ENCODE measurements at regions not wholly inside any gene's neighbourhood (a gene's known extent, or its start where the extent isn't known, plus 50 kb on each side); places are given as distances from the start of the nearest gene placed in this dataset.

GRCh38 chr2:138323382-138324067 is 178.0 kb upstream of the SPOPL start:
- WGBS (ENCODE audit: insufficient coverage), result no CpG with 5 or more reads among the region's 2 CpGs
- POLR2A ChIA-PET, result no interaction called here
- Histone ChIP-seq H3K36me3 (ENCODE audit: control insufficient read depth in 4 of 4, insufficient read depth in 4 of 4, low read length in 3 of 4) (no peaks in the 10 kb centered on the region), H3K4me3 (ENCODE audit: control insufficient read depth in 1 of 7, extremely low read depth in 1 of 7, insufficient read depth in 4 of 7, low read depth in 2 of 7, low read length in 6 of 7) (no peak overlapping the region), H3K27me3 (replicated peaks in 2 of 5; ENCODE audit: control insufficient read depth in 4 of 5, insufficient read depth in 5 of 5, low read length in 4 of 5) (no peaks in the 10 kb centered on the region), H3K9me3 (ENCODE audit: control extremely low read depth in 1 of 5, control insufficient read depth in 4 of 5, insufficient read depth in 2 of 5, low read depth in 1 of 5, low read length in 4 of 5) (no peaks in the 10 kb centered on the region), H3K4me1 (ENCODE audit: control extremely low read depth in 1 of 4, control insufficient read depth in 4 of 4, insufficient read depth in 4 of 4, low read length in 3 of 4) (no peaks in the 10 kb centered on the region), H3K27ac (ENCODE audit: insufficient read depth in 1 of 2, low read depth in 1 of 2, low read length in 2 of 2, poor library complexity in 1 of 2, severe bottlenecking in 2 of 2) (no peak overlapping the region)
- CTCF ChIA-PET, result no interaction called here
- no peak for DNase-seq

GRCh38 chr2:138324068-138324771 is 177.3 kb upstream of the SPOPL start:
- H3K4me1 ChIP-seq (ENCODE audit: control extremely low read depth in 1 of 4, control insufficient read depth in 4 of 4, insufficient read depth in 4 of 4, low read length in 3 of 4), result no peaks in the 10 kb centered on the region
- no peaks in the 10 kb centered on the region for H3K36me3 ChIP-seq (ENCODE audit: control insufficient read depth in 4 of 4, insufficient read depth in 4 of 4, low read length in 3 of 4)
- H3K9me3 ChIP-seq (ENCODE audit: control extremely low read depth in 1 of 5, control insufficient read depth in 4 of 5, insufficient read depth in 2 of 5, low read depth in 1 of 5, low read length in 4 of 5), result no peaks in the 10 kb centered on the region
- no peak for DNase-seq
- H3K27me3 ChIP-seq (replicated peaks in 2 of 5; ENCODE audit: control insufficient read depth in 4 of 5, insufficient read depth in 5 of 5, low read length in 4 of 5), result no peaks in the 10 kb centered on the region
- no peak overlapping the region for H3K4me3 ChIP-seq (ENCODE audit: control insufficient read depth in 1 of 7, extremely low read depth in 1 of 7, insufficient read depth in 4 of 7, low read depth in 2 of 7, low read length in 6 of 7)
- POLR2A ChIA-PET, result no interaction called here
- H3K27ac ChIP-seq (ENCODE audit: insufficient read depth in 1 of 2, low read depth in 1 of 2, low read length in 2 of 2, poor library complexity in 1 of 2, severe bottlenecking in 2 of 2), result no peak overlapping the region
- WGBS (ENCODE audit: insufficient coverage), result 100% methylated on average over 3 of the region's 3 CpGs
- CTCF ChIA-PET, result no interaction called here

GRCh38 chr2:138327967-138328366 is 173.6 kb upstream of the SPOPL start:
- ChIA-PET CTCF (no interaction called here), POLR2A (no interaction called here)
- Histone ChIP-seq H3K9me3 (ENCODE audit: control extremely low read depth in 1 of 5, control insufficient read depth in 4 of 5, insufficient read depth in 2 of 5, low read depth in 1 of 5, low read length in 4 of 5) (no peaks in the 10 kb centered on the region), H3K4me3 (ENCODE audit: control insufficient read depth in 1 of 7, extremely low read depth in 1 of 7, insufficient read depth in 4 of 7, low read depth in 2 of 7, low read length in 6 of 7) (no peak overlapping the region), H3K27ac (ENCODE audit: insufficient read depth in 1 of 2, low read depth in 1 of 2, low read length in 2 of 2, poor library complexity in 1 of 2, severe bottlenecking in 2 of 2) (no peak overlapping the region), H3K4me1 (ENCODE audit: control extremely low read depth in 1 of 4, control insufficient read depth in 4 of 4, insufficient read depth in 4 of 4, low read length in 3 of 4) (no peaks in the 10 kb centered on the region), H3K27me3 (replicated peaks in 2 of 5; ENCODE audit: control insufficient read depth in 4 of 5, insufficient read depth in 5 of 5, low read length in 4 of 5) (no peaks in the 10 kb centered on the region), H3K36me3 (ENCODE audit: control insufficient read depth in 4 of 4, insufficient read depth in 4 of 4, low read length in 3 of 4) (no peaks in the 10 kb centered on the region)
- DNase-seq, result no peak
- WGBS (ENCODE audit: insufficient coverage), result 100% methylated on average over 1 of the region's 1 CpG

- Histone ChIP-seq H3K4me3 (ENCODE audit: control insufficient read depth in 1 of 7, extremely low read depth in 1 of 7, insufficient read depth in 4 of 7, low read depth in 2 of 7, low read length in 6 of 7) (no peak overlapping the region), H3K9me3 (ENCODE audit: control extremely low read depth in 1 of 5, control insufficient read depth in 4 of 5, insufficient read depth in 2 of 5, low read depth in 1 of 5, low read length in 4 of 5) (no peaks in the 10 kb centered on the region), H3K27me3 (replicated peaks in 2 of 5; ENCODE audit: control insufficient read depth in 4 of 5, insufficient read depth in 5 of 5, low read length in 4 of 5) (no peaks in the 10 kb centered on the region), H3K27ac (ENCODE audit: insufficient read depth in 1 of 2, low read depth in 1 of 2, low read length in 2 of 2, poor library complexity in 1 of 2, severe bottlenecking in 2 of 2) (no peak overlapping the region), H3K4me1 (ENCODE audit: control extremely low read depth in 1 of 4, control insufficient read depth in 4 of 4, insufficient read depth in 4 of 4, low read length in 3 of 4) (no peaks in the 10 kb centered on the region), H3K36me3 (ENCODE audit: control insufficient read depth in 4 of 4, insufficient read depth in 4 of 4, low read length in 3 of 4) (no peaks in the 10 kb centered on the region)
- ChIA-PET CTCF (no interaction called here), POLR2A (no interaction called here)
- WGBS (ENCODE audit: insufficient coverage), result no CpG with 5 or more reads among the region's 3 CpGs
- DNase-seq, result no peak
These were observed 172.4 kb upstream of the SPOPL start for GRCh38 chr2:138329162-138329561.

- ChIA-PET POLR2A (no interaction called here), CTCF (no interaction called here)
- WGBS (ENCODE audit: insufficient coverage), result 100% methylated on average over 1 of the region's 1 CpG
- no peaks in the 10 kb centered on the region for H3K36me3 ChIP-seq (ENCODE audit: control insufficient read depth in 4 of 4, insufficient read depth in 4 of 4, low read length in 3 of 4)
- no peaks in the 10 kb centered on the region for H3K4me1 ChIP-seq (ENCODE audit: control extremely low read depth in 1 of 4, control insufficient read depth in 4 of 4, insufficient read depth in 4 of 4, low read length in 3 of 4)
- H3K9me3 ChIP-seq (ENCODE audit: control extremely low read depth in 1 of 5, control insufficient read depth in 4 of 5, insufficient read depth in 2 of 5, low read depth in 1 of 5, low read length in 4 of 5), result no peaks in the 10 kb centered on the region
- no peaks in the 10 kb centered on the region for H3K27me3 ChIP-seq (replicated peaks in 2 of 5; ENCODE audit: control insufficient read depth in 4 of 5, insufficient read depth in 5 of 5, low read length in 4 of 5)
- H3K4me3 ChIP-seq (ENCODE audit: control insufficient read depth in 1 of 7, extremely low read depth in 1 of 7, insufficient read depth in 4 of 7, low read depth in 2 of 7, low read length in 6 of 7), result no peak overlapping the region
- DNase-seq, result no peak
- H3K27ac ChIP-seq (ENCODE audit: insufficient read depth in 1 of 2, low read depth in 1 of 2, low read length in 2 of 2, poor library complexity in 1 of 2, severe bottlenecking in 2 of 2), result no peak overlapping the region
These were observed 172.0 kb upstream of the SPOPL start for GRCh38 chr2:138329591-138329990.

- ChIA-PET POLR2A (no interaction called here), CTCF (no interaction called here)
- no peaks in the 10 kb centered on the region for H3K4me1 ChIP-seq (ENCODE audit: control extremely low read depth in 1 of 4, control insufficient read depth in 4 of 4, insufficient read depth in 4 of 4, low read length in 3 of 4)
- H3K4me3 ChIP-seq (ENCODE audit: control insufficient read depth in 1 of 7, extremely low read depth in 1 of 7, insufficient read depth in 4 of 7, low read depth in 2 of 7, low read length in 6 of 7), result no peak overlapping the region
- no peak overlapping the region for H3K27ac ChIP-seq (ENCODE audit: insufficient read depth in 1 of 2, low read depth in 1 of 2, low read length in 2 of 2, poor library complexity in 1 of 2, severe bottlenecking in 2 of 2)
- H3K27me3 ChIP-seq (replicated peaks in 2 of 5; ENCODE audit: control insufficient read depth in 4 of 5, insufficient read depth in 5 of 5, low read length in 4 of 5), result no peaks in the 10 kb centered on the region
- H3K36me3 ChIP-seq (ENCODE audit: control insufficient read depth in 4 of 4, insufficient read depth in 4 of 4, low read length in 3 of 4), result no peaks in the 10 kb centered on the region
- DNase-seq, result no peak
- H3K9me3 ChIP-seq (ENCODE audit: control extremely low read depth in 1 of 5, control insufficient read depth in 4 of 5, insufficient read depth in 2 of 5, low read depth in 1 of 5, low read length in 4 of 5), result no peaks in the 10 kb centered on the region
These were observed 168.4 kb upstream of the SPOPL start for GRCh38 chr2:138333121-138333520.

GRCh38 chr2:138333677-138334076 is 167.9 kb upstream of the SPOPL start:
- Histone ChIP-seq H3K9me3 (ENCODE audit: control extremely low read depth in 1 of 5, control insufficient read depth in 4 of 5, insufficient read depth in 2 of 5, low read depth in 1 of 5, low read length in 4 of 5) (no peaks in the 10 kb centered on the region), H3K27me3 (replicated peaks in 2 of 5; ENCODE audit: control insufficient read depth in 4 of 5, insufficient read depth in 5 of 5, low read length in 4 of 5) (no peaks in the 10 kb centered on the region), H3K27ac (ENCODE audit: insufficient read depth in 1 of 2, low read depth in 1 of 2, low read length in 2 of 2, poor library complexity in 1 of 2, severe bottlenecking in 2 of 2) (no peak overlapping the region), H3K4me3 (ENCODE audit: control insufficient read depth in 1 of 7, extremely low read depth in 1 of 7, insufficient read depth in 4 of 7, low read depth in 2 of 7, low read length in 6 of 7) (no peak overlapping the region), H3K4me1 (ENCODE audit: control extremely low read depth in 1 of 4, control insufficient read depth in 4 of 4, insufficient read depth in 4 of 4, low read length in 3 of 4) (no peaks in the 10 kb centered on the region), H3K36me3 (ENCODE audit: control insufficient read depth in 4 of 4, insufficient read depth in 4 of 4, low read length in 3 of 4) (no peaks in the 10 kb centered on the region)
- DNase-seq, result no peak
- 80% methylated on average over 1 of the region's 1 CpG for WGBS (ENCODE audit: insufficient coverage)
- ChIA-PET POLR2A (no interaction called here), CTCF (no interaction called here)
